GM19035 (cell line): ENCODE measurements at regions not wholly inside any gene's neighbourhood (a gene's known extent, or its start where the extent isn't known, plus 50 kb on each side); places are given as distances from the start of the nearest gene placed in this dataset.

ENCODE experiments used
- ATAC-seq: cut with Tn5 transposase; IDR thresholded peaks from one replicate; pipeline ENCODE4 v1.9.1; 2021; ENCODE audit not compliant: unreplicated experiment

GRCh38 chr22:22433770-22434169 is 74.8 kb downstream of the ZNF280B start:
- ATAC-seq, result no peak
